IMR-90 (cell line): ENCODE measurements at regions not wholly inside any gene's neighbourhood (a gene's known extent, or its start where the extent isn't known, plus 50 kb on each side); places are given as distances from the start of the nearest gene placed in this dataset.

Experiments used
- ATAC-seq: fragments of 200-7000 bp; cut with Tn5 transposase; 2 replicates; pipeline ENCODE4 v1.9.1; 2020; ENCODE audit warnings: low read depth, mild to moderate bottlenecking, moderate library complexity
- BruUV-seq: library from RNA; stranded (reverse); fragments of 400-500 nt; replicated peaks from 2 replicates; lab custom pipeline; 2021; lab: Mats Ljungman, UMichigan
- CTCF ChIA-PET: fragments of 300-600 bp; formaldehyde crosslinking; extraction: SDS; loops from one replicate; lab custom pipeline; 2021; ENCODE audit warnings: antibody characterized with exemption; lab: Yijun Ruan, JAX
- POLR2A ChIA-PET: fragments of 300-600 bp; sonication (Branson Sonifier 250); formaldehyde crosslinking; loops from one replicate; lab custom pipeline; 2022; ENCODE audit warnings: antibody characterized with exemption; ENCODE audit not compliant: unreplicated experiment; lab: Charles Lee
- DNase-seq: peaks from one replicate; pipeline ENCODE4 v3.0.0; 2013
- H2AFZ ChIP-seq: replicated peaks from 2 replicates; pipeline ENCODE3; 2013; ENCODE audit warnings: low read length, mild to moderate bottlenecking; ENCODE audit not compliant: poor library complexity
- H2AK5ac ChIP-seq: 2 replicates; pipeline ENCODE4 v1.6.1; 2013; ENCODE audit warnings: low read depth, low read length, inconsistent platforms
- H2AK9ac ChIP-seq: replicated peaks from 2 replicates; pipeline ENCODE3; 2013; ENCODE audit warnings: mild to moderate bottlenecking, low read depth, low read length, moderate library complexity; ENCODE audit not compliant: poor library complexity
- H2BK120ac ChIP-seq: 2 replicates; pipeline ENCODE4 v1.6.1; 2013; ENCODE audit warnings: low read depth, low read length, inconsistent platforms
- H2BK15ac ChIP-seq: 3 replicates; pipeline ENCODE4 v1.6.1; 2013; ENCODE audit warnings: low read depth, low read length, inconsistent platforms
- H2BK20ac ChIP-seq: 2 replicates; pipeline ENCODE4 v1.6.1; 2013; ENCODE audit warnings: low read depth, mild to moderate bottlenecking, inconsistent platforms, low read length, moderate library complexity
- H2BK5ac ChIP-seq: 2 replicates; pipeline ENCODE4 v1.6.1; 2013; ENCODE audit warnings: mild to moderate bottlenecking, low read depth, low read length, inconsistent platforms; ENCODE audit not compliant: poor library complexity, severe bottlenecking
- H3K14ac ChIP-seq: replicated peaks from 2 replicates; pipeline ENCODE4 v1.6.1; 2013; ENCODE audit warnings: low read depth, low read length, inconsistent platforms
- H3K18ac ChIP-seq: 2 replicates; pipeline ENCODE4 v1.6.1; 2013; ENCODE audit warnings: low read depth, low read length, control low read depth
- H3K23ac ChIP-seq: 2 replicates; pipeline ENCODE4 v1.6.1; 2013; ENCODE audit warnings: low read depth, low read length, inconsistent platforms
- H3K27ac ChIP-seq: 2 replicates; pipeline ENCODE4 v1.5.1; 2013; ENCODE audit warnings: mild to moderate bottlenecking, control low read depth, low read length; ENCODE audit not compliant: insufficient read depth
- H3K27me3 ChIP-seq: 2 replicates; pipeline ENCODE4 v1.6.1; 2013; ENCODE audit warnings: low read length; ENCODE audit not compliant: control insufficient read depth, insufficient read depth
- H3K36me3 ChIP-seq: 2 replicates; pipeline ENCODE4 v1.6.1; 2013; ENCODE audit warnings: low read length, mixed read lengths; ENCODE audit not compliant: control insufficient read depth, insufficient read depth
- H3K4ac ChIP-seq: 2 replicates; pipeline ENCODE4 v1.6.1; 2013; ENCODE audit warnings: low read depth, low read length, inconsistent platforms
- H3K4me1 ChIP-seq: 2 replicates; pipeline ENCODE4 v1.6.1; 2013; ENCODE audit warnings: low read length, mixed read lengths; ENCODE audit not compliant: control insufficient read depth, insufficient read depth
- H3K4me2 ChIP-seq: 2 replicates; pipeline ENCODE4 v1.6.1; 2013; ENCODE audit warnings: low read depth, mild to moderate bottlenecking, control low read depth, low read length, moderate library complexity
- H3K4me3 ChIP-seq: 2 replicates; pipeline ENCODE4 v1.5.1; 2013; ENCODE audit warnings: low read depth, mild to moderate bottlenecking, control low read depth, low read length, moderate library complexity; ENCODE audit not compliant: insufficient read depth
- H3K56ac ChIP-seq: 2 replicates; pipeline ENCODE4 v1.6.1; 2013; ENCODE audit warnings: low read length, inconsistent platforms; ENCODE audit not compliant: insufficient read depth; ENCODE audit errors: extremely low read depth
- H3K79me1 ChIP-seq, 2 experiments: 2 replicates each; pipeline ENCODE4 v1.6.1; 2013; ENCODE audit warnings: low read length in 2 of 2, inconsistent platforms in 1 of 2, low read depth in 1 of 2
- H3K9ac ChIP-seq: 2 replicates; pipeline ENCODE4 v1.6.1; 2013; ENCODE audit warnings: low read depth, low read length, control low read depth
- H3K9me1 ChIP-seq: 2 replicates; pipeline ENCODE4 v1.6.1; 2013; ENCODE audit warnings: low read length, inconsistent platforms; ENCODE audit not compliant: insufficient read depth
- H3K9me3 ChIP-seq: 2 replicates; pipeline ENCODE4 v1.6.1; 2013; ENCODE audit warnings: low read length; ENCODE audit not compliant: control insufficient read depth, insufficient read depth
- H4K20me1 ChIP-seq: 2 replicates; pipeline ENCODE4 v1.6.1; 2013; ENCODE audit warnings: low read length, inconsistent platforms; ENCODE audit not compliant: insufficient read depth
- H4K5ac ChIP-seq: 2 replicates; pipeline ENCODE4 v1.6.1; 2013; ENCODE audit warnings: mild to moderate bottlenecking, low read depth, low read length, control low read depth
- H4K8ac ChIP-seq, 2 experiments: 2 replicates each; pipeline ENCODE4 v1.6.1; 2013; ENCODE audit warnings: low read depth in 2 of 2, low read length in 2 of 2, control low read depth in 1 of 2, inconsistent platforms in 1 of 2
- H4K91ac ChIP-seq: 2 replicates; pipeline ENCODE4 v1.6.1; 2013; ENCODE audit warnings: low read depth, low read length, inconsistent platforms; ENCODE audit not compliant: insufficient read depth
- BHLHE40 ChIP-seq: fragments of 150-350 bp; IDR thresholded peaks from 2 replicates; pipeline ENCODE4 v1.6.1; 2016; ENCODE audit warnings: mild to moderate bottlenecking, low read depth, low read length
- CEBPB ChIP-seq: IDR thresholded peaks from 2 replicates; pipeline ENCODE4 v1.6.1; 2012; ENCODE audit warnings: low read depth, low read length, improper control_type of control experiment
- CHD1 ChIP-seq: IDR thresholded peaks from 2 replicates; pipeline ENCODE4 v1.6.1; 2012; ENCODE audit warnings: low read depth, low read length, improper control_type of control experiment
- FOS ChIP-seq: fragments of 150-350 bp; IDR thresholded peaks from 2 replicates; pipeline ENCODE4 v1.6.1; 2016; ENCODE audit warnings: low read depth, low read length
- MAFK ChIP-seq: IDR thresholded peaks from 2 replicates; pipeline ENCODE4 v1.6.1; 2012; ENCODE audit warnings: low read depth, low read length, improper control_type of control experiment
- MAZ ChIP-seq: IDR thresholded peaks from 2 replicates; pipeline ENCODE4 v1.6.1; 2012; ENCODE audit warnings: low read depth, mild to moderate bottlenecking, low read length, improper control_type of control experiment, moderate library complexity, borderline replicate concordance
- MXI1 ChIP-seq: IDR thresholded peaks from 2 replicates; pipeline ENCODE4 v1.6.1; 2012; ENCODE audit warnings: low read depth, mild to moderate bottlenecking, low read length, moderate library complexity, borderline replicate concordance
- NFE2L2 ChIP-seq: fragments of 150-350 bp; IDR thresholded peaks from 2 replicates; pipeline ENCODE4 v1.6.1; 2016; ENCODE audit warnings: low read depth, mild to moderate bottlenecking, low read length
- POLR2A ChIP-seq: IDR thresholded peaks from 2 replicates; pipeline ENCODE4 v1.6.1; 2012; ENCODE audit warnings: mild to moderate bottlenecking, low read depth, low read length
- RAD21 ChIP-seq: IDR thresholded peaks from 2 replicates; pipeline ENCODE4 v1.6.1; 2012; ENCODE audit warnings: low read length, improper control_type of control experiment
- RCOR1 ChIP-seq: IDR thresholded peaks from 2 replicates; pipeline ENCODE4 v1.6.1; 2012; ENCODE audit warnings: mild to moderate bottlenecking, low read length, improper control_type of control experiment; ENCODE audit not compliant: insufficient replicate concordance
- RFX5 ChIP-seq: IDR thresholded peaks from 2 replicates; pipeline ENCODE4 v1.8.0; 2012; ENCODE audit warnings: low read depth, mild to moderate bottlenecking, low read length, moderate library complexity
- SMC3 ChIP-seq: fragments of 150-350 bp; IDR thresholded peaks from 2 replicates; pipeline ENCODE4 v1.6.1; 2016; ENCODE audit warnings: low read depth, mild to moderate bottlenecking, antibody characterized with exemption, low read length, moderate library complexity
- USF2 ChIP-seq: fragments of 150-350 bp; IDR thresholded peaks from 2 replicates; pipeline ENCODE4 v1.6.1; 2017; ENCODE audit warnings: mild to moderate bottlenecking, antibody characterized with exemption, low read length, low read depth
- dilution Hi-C: fragments of 300-500 bp; cut with HindIII; formaldehyde crosslinking; loops from one replicate; pipeline ENCODE4 v1.14.3; 2018; ENCODE audit warnings: low sequenced_read_pairs; ENCODE audit not compliant: unreplicated experiment
- in situ Hi-C: fragments of 300-500 bp; cut with MboI; formaldehyde crosslinking; loops from 3 replicates; pipeline ENCODE4 v1.14.3; 2019; ENCODE audit warnings: low sequenced_read_pairs, inconsistent platforms, mixed read lengths
- intact Hi-C: fragments of 100-400 bp; cut with micrococcal nuclease; formaldehyde crosslinking; loops from 2 replicates; pipeline ENCODE4 v1.10.0; 2022
- TF ChIP-seq, protein P1 (sequence below): conservative IDR thresholded peaks from 2 replicates; pipeline ENCODE4 v1.5.1; 2012; ENCODE audit warnings: mild to moderate bottlenecking, low read depth, low read length, improper control_type of control experiment
- TF ChIP-seq, protein P2 (sequence below): fragments of 150-350 bp; IDR thresholded peaks from 2 replicates; pipeline ENCODE4 v1.6.1; 2016; ENCODE audit warnings: low read depth, mild to moderate bottlenecking, low read length, moderate library complexity, borderline replicate concordance

DNA sequence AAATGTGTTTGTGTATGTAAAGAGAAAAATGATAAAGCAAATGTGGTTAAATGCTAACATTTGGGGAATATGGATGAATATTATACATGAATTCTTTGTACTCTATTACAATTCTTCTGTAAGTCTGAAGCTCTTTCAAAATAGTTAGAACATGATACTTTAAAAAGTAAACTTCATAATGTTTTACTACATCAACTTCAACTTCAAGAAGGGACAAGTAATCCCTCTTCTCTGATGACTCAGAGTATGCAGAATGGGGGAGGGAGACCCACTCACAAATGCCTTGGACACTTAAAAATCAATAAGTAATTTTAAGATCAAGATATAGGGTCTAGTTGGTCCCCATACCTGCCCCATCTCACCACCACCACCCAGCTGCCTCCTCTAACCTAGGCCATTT is 162.4 kb downstream of the ESM1 start:
- Histone ChIP-seq H2BK20ac (peak overlapping the region; percentile 92), H3K9ac (no peak overlapping the region), H2AK9ac (no peak overlapping the region), H3K18ac (peak overlapping the region; percentile 99), H3K9me3 (peaks cover 3% of the 10 kb centered on the region; the same call in 1 of the 2 replicates), H3K4me2 (no peak overlapping the region), H3K27ac (peak overlapping the region; percentile 72), H2AK5ac (peak overlapping the region; percentile 88), H3K79me1 (peaks cover 0 to 6% of the 10 kb centered on the region in 2 experiments; a peak in 1 of 4 replicates), H2BK120ac (peak overlapping the region; percentile 89), H3K4me3 (no peak overlapping the region), H4K91ac (peak overlapping the region; percentile 59), H3K4ac (peak overlapping the region; percentile 90), H3K14ac (peak overlapping the region; percentile 75), H2BK15ac (peak overlapping the region; percentile 92), H2BK5ac (peak overlapping the region; percentile 86), H4K5ac (peak overlapping the region; percentile 91), H3K36me3 (no peaks in the 10 kb centered on the region), H3K56ac (no peak overlapping the region), H3K27me3 (no peaks in the 10 kb centered on the region), H2AFZ (peak overlapping the region; percentile 18), H3K23ac (peak overlapping the region; percentile 57; the same call in 1 of the 2 replicates), H3K4me1 (peaks cover 27% of the 10 kb centered on the region), H4K8ac (peak overlapping the region; percentile 65 to 79; a peak in 3 of 4 replicates), H3K9me1 (peaks cover 11% of the 10 kb centered on the region), H4K20me1 (no peaks in the 10 kb centered on the region)
- dilution Hi-C loops (no loop called here), in situ Hi-C loops (no loop called here), intact Hi-C loops (no loop called here)
- ChIA-PET POLR2A (no interaction called here), CTCF (no interaction called here)
- no TSS peak for BruUV-seq
- DNase-seq (no peak), ATAC-seq (peak; percentile 16)
- TF ChIP-seq SMC3 (no peak), CHD1 (no peak), NFE2L2 (no peak), RAD21 (no peak), RCOR1 (no peak), CEBPB (no peak), USF2 (no peak), POLR2A (no peak), RFX5 (no peak), MXI1 (no peak), MAFK (no peak), MAZ (no peak), FOS (no peak), BHLHE40 (no peak)
- TF ChIP-seq, protein P1, sequence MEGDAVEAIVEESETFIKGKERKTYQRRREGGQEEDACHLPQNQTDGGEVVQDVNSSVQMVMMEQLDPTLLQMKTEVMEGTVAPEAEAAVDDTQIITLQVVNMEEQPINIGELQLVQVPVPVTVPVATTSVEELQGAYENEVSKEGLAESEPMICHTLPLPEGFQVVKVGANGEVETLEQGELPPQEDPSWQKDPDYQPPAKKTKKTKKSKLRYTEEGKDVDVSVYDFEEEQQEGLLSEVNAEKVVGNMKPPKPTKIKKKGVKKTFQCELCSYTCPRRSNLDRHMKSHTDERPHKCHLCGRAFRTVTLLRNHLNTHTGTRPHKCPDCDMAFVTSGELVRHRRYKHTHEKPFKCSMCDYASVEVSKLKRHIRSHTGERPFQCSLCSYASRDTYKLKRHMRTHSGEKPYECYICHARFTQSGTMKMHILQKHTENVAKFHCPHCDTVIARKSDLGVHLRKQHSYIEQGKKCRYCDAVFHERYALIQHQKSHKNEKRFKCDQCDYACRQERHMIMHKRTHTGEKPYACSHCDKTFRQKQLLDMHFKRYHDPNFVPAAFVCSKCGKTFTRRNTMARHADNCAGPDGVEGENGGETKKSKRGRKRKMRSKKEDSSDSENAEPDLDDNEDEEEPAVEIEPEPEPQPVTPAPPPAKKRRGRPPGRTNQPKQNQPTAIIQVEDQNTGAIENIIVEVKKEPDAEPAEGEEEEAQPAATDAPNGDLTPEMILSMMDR = no peak
- TF ChIP-seq, protein P2, sequence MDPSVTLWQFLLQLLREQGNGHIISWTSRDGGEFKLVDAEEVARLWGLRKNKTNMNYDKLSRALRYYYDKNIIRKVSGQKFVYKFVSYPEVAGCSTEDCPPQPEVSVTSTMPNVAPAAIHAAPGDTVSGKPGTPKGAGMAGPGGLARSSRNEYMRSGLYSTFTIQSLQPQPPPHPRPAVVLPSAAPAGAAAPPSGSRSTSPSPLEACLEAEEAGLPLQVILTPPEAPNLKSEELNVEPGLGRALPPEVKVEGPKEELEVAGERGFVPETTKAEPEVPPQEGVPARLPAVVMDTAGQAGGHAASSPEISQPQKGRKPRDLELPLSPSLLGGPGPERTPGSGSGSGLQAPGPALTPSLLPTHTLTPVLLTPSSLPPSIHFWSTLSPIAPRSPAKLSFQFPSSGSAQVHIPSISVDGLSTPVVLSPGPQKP = no peak
